Endodermal cell (in vitro differentiated cells): ENCODE measurements at regions not wholly inside any gene's neighbourhood (a gene's known extent, or its start where the extent isn't known, plus 50 kb on each side); places are given as distances from the start of the nearest gene placed in this dataset.

Source experiments
- DNase-seq: peaks from one replicate; pipeline ENCODE4 v3.0.0-alpha.2; 2017
- H3K27ac ChIP-seq: 2 replicates; pipeline ENCODE4 v1.5.1; 2013; ENCODE audit warnings: mild to moderate bottlenecking, low read depth, low read length, moderate library complexity
- H3K27me3 ChIP-seq: 2 replicates; pipeline ENCODE4 v1.6.1; 2013; ENCODE audit warnings: mild to moderate bottlenecking, low read length, moderate library complexity; ENCODE audit not compliant: insufficient read depth, control insufficient read depth, poor library complexity, severe bottlenecking
- H3K36me3 ChIP-seq: 2 replicates; pipeline ENCODE4 v1.7.0; 2013; ENCODE audit warnings: mild to moderate bottlenecking, low read length, moderate library complexity; ENCODE audit not compliant: control insufficient read depth, insufficient read depth
- H3K4me1 ChIP-seq: one replicate; pipeline ENCODE4 v1.7.0; 2013; ENCODE audit warnings: low read length; ENCODE audit not compliant: control insufficient read depth, insufficient read depth
- H3K4me3 ChIP-seq: 2 replicates; pipeline ENCODE4 v1.5.1; 2013; ENCODE audit warnings: mild to moderate bottlenecking, low read length, moderate library complexity
- H3K9ac ChIP-seq: 2 replicates; pipeline ENCODE4 v1.6.1; 2013; ENCODE audit warnings: mild to moderate bottlenecking, low read length, moderate library complexity; ENCODE audit not compliant: poor library complexity, severe bottlenecking; ENCODE audit errors: extremely low read depth
- H3K9me3 ChIP-seq: 2 replicates; pipeline ENCODE4 v1.6.1; 2013; ENCODE audit warnings: mild to moderate bottlenecking, low read length, moderate library complexity; ENCODE audit not compliant: control insufficient read depth
- H3K27ac Mint-ChIP-seq: 2 replicates; pipeline ENCODE4 v1.8.0; 2020; ENCODE audit warnings: mixed read lengths
- H3K27me3 Mint-ChIP-seq: 2 replicates; pipeline ENCODE4 v1.8.0; 2021; ENCODE audit warnings: mild to moderate bottlenecking, mixed read lengths; ENCODE audit not compliant: insufficient read depth
- H3K36me3 Mint-ChIP-seq: 2 replicates; pipeline ENCODE4 v1.8.0; 2020; ENCODE audit warnings: low read depth, mixed read lengths
- H3K4me1 Mint-ChIP-seq: 2 replicates; pipeline ENCODE4 v1.8.0; 2020; ENCODE audit warnings: mixed read lengths
- H3K4me3 Mint-ChIP-seq: 2 replicates; pipeline ENCODE4 v1.8.0; 2020; ENCODE audit warnings: mild to moderate bottlenecking, moderate library complexity, mixed read lengths
- H3K9me3 Mint-ChIP-seq: 2 replicates; pipeline ENCODE4 v1.8.0; 2020; ENCODE audit warnings: mild to moderate bottlenecking, mixed read lengths
- CTCF ChIP-seq: fragments of 200-600 bp; sonication (generic); conservative IDR thresholded peaks from 2 replicates; pipeline ENCODE4 v1.5.0; 2021; ENCODE audit warnings: antibody characterized with exemption, mild to moderate bottlenecking
- WGBS, 2 experiments: methylation state at CpG; one replicate each; pipeline versions ENCODE4 v1.1.5 to v1.1.7; 2013; ENCODE audit warnings: missing lambda C conversion rate in 2 of 2, mixed read lengths in 1 of 2; ENCODE audit not compliant: insufficient coverage in 1 of 2, insufficient read length in 1 of 2; 5-methylcytosine and 5-hydroxymethylcytosine counted together

GRCh38 chr2:128457006-128457604 lies 138.4 kb upstream of the HS6ST1 start:
- Mint-ChIP-seq H3K36me3 (no peaks in the 10 kb centered on the region), H3K27ac (no peak overlapping the region), H3K4me3 (no peak overlapping the region), H3K27me3 (peaks cover 13% of the 10 kb centered on the region), H3K9me3 (peaks cover 21% of the 10 kb centered on the region), H3K4me1 (peaks cover 3% of the 10 kb centered on the region)
- Histone ChIP-seq H3K4me1 (no peaks in the 10 kb centered on the region), H3K4me3 (no peak overlapping the region), H3K36me3 (no peaks in the 10 kb centered on the region), H3K9ac (no peak overlapping the region), H3K27ac (no peak overlapping the region), H3K9me3 (peaks cover 13% of the 10 kb centered on the region), H3K27me3 (no peaks in the 10 kb centered on the region)
- TF ChIP-seq CTCF: peak; percentile 52
- WGBS, 2 experiments: 95 to 100% methylated on average over 3 to 4 of the region's 4 CpGs
- peak; percentile 50 for DNase-seq

GRCh38 chr2:128457716-128458115 lies 139.0 kb upstream of the HS6ST1 start:
- H3K27ac Mint-ChIP-seq: no peak overlapping the region
- H3K27me3 Mint-ChIP-seq: peaks cover 11% of the 10 kb centered on the region
- DNase-seq: peak; percentile 24
- peaks cover 8% of the 10 kb centered on the region for H3K4me1 Mint-ChIP-seq
- Histone ChIP-seq H3K4me3 (no peak overlapping the region), H3K9ac (no peak overlapping the region), H3K9me3 (peaks cover 13% of the 10 kb centered on the region), H3K27ac (no peak overlapping the region), H3K4me1 (no peaks in the 10 kb centered on the region), H3K27me3 (no peaks in the 10 kb centered on the region), H3K36me3 (no peaks in the 10 kb centered on the region)
- peaks cover 24% of the 10 kb centered on the region for H3K9me3 Mint-ChIP-seq
- no peak for TF ChIP-seq CTCF
- no peaks in the 10 kb centered on the region for H3K36me3 Mint-ChIP-seq
- 73 to 100% methylated on average over 1 to 5 of the region's 5 CpGs for WGBS, 2 experiments
- no peak overlapping the region for H3K4me3 Mint-ChIP-seq

GRCh38 chr2:128458505-128458904 lies 139.8 kb upstream of the HS6ST1 start:
- TF ChIP-seq CTCF: no peak
- no peak overlapping the region for H3K4me3 Mint-ChIP-seq
- H3K4me1 ChIP-seq: no peaks in the 10 kb centered on the region
- no peak overlapping the region for H3K27ac Mint-ChIP-seq
- peaks cover 13% of the 10 kb centered on the region for H3K9me3 ChIP-seq
- no peaks in the 10 kb centered on the region for H3K36me3 ChIP-seq
- H3K9me3 Mint-ChIP-seq: peaks cover 24% of the 10 kb centered on the region
- no peak overlapping the region for H3K9ac ChIP-seq
- DNase-seq: no peak
- H3K27me3 Mint-ChIP-seq: peaks cover 7% of the 10 kb centered on the region
- H3K4me3 ChIP-seq: no peak overlapping the region
- H3K4me1 Mint-ChIP-seq: peaks cover 14% of the 10 kb centered on the region
- WGBS, 2 experiments: 85 to 100% methylated on average over 1 to 2 of the region's 2 CpGs
- no peak overlapping the region for H3K27ac ChIP-seq
- no peaks in the 10 kb centered on the region for H3K36me3 Mint-ChIP-seq
- H3K27me3 ChIP-seq: no peaks in the 10 kb centered on the region
